ENCODE measurements at regions not wholly inside any gene's neighbourhood (a gene's known extent, or its start where the extent isn't known, plus 50 kb on each side); places are given as distances from the start of the nearest gene placed in this dataset.

DNA sequence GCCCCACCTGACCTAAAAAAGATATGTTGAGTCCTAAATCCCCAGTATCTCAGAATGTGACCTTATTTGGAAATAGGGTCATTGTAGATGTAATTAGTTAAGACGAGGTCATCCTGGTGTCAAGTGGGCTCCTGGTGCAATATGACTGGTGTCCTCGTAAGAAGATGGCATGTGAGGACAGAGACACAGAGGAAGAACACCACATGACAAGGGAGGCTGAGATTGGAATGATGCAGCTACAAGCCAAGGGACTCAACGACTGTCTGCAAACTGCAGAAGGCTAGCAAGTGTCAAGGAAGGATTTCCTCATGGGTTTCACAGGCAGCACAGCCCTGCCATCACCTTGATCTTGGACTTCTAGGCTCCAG, 100.4 kb upstream of the DAP start:
- Mint-ChIP-seq H3K9me3 (peaks cover 12% of the 10 kb centered on the region), H3K4me1 (peaks cover 50% of the 10 kb centered on the region), H3K36me3 (ENCODE audit: low read depth) (no peaks in the 10 kb centered on the region), H3K4me3 (no peak overlapping the region), H3K27me3 (ENCODE audit: low read depth, poor library complexity) (peaks cover 26% of the 10 kb centered on the region), H3K27ac (no peak overlapping the region)
- DNase-seq, result no peak
- TF ChIP-seq, protein P1, sequence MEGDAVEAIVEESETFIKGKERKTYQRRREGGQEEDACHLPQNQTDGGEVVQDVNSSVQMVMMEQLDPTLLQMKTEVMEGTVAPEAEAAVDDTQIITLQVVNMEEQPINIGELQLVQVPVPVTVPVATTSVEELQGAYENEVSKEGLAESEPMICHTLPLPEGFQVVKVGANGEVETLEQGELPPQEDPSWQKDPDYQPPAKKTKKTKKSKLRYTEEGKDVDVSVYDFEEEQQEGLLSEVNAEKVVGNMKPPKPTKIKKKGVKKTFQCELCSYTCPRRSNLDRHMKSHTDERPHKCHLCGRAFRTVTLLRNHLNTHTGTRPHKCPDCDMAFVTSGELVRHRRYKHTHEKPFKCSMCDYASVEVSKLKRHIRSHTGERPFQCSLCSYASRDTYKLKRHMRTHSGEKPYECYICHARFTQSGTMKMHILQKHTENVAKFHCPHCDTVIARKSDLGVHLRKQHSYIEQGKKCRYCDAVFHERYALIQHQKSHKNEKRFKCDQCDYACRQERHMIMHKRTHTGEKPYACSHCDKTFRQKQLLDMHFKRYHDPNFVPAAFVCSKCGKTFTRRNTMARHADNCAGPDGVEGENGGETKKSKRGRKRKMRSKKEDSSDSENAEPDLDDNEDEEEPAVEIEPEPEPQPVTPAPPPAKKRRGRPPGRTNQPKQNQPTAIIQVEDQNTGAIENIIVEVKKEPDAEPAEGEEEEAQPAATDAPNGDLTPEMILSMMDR (IDR thresholded peaks at IDR 0.05), result no peak

GRCh38 chr5:10860645-10861422, 99.8 kb upstream of the DAP start:
- Mint-ChIP-seq H3K36me3 (ENCODE audit: low read depth) (no peaks in the 10 kb centered on the region), H3K9me3 (peaks cover 12% of the 10 kb centered on the region), H3K4me1 (peaks cover 55% of the 10 kb centered on the region), H3K27me3 (ENCODE audit: low read depth, poor library complexity) (peaks cover 28% of the 10 kb centered on the region), H3K27ac (no peak overlapping the region), H3K4me3 (no peak overlapping the region)
- no peak for DNase-seq
- TF ChIP-seq, protein P1 (IDR thresholded peaks at IDR 0.05), result no peak

DNA sequence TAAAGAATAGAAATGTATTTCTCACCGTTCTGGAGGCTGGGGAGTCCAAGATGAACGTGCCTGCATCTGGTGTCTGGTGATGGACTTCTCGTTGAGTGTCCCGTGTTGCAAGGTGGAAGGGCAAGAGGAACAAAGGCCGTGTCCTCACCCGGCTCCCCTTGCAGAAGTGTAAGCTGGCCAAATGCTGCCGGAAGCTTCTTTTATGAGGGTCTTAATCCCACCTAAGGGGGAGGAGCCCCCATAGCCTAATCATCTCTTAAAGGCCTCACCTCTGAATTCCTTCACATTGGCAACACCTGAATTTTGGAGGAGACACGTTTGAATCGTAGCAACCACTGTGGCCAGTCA, 99.1 kb upstream of the DAP start:
- H3K36me3 Mint-ChIP-seq (ENCODE audit: low read depth), result no peaks in the 10 kb centered on the region
- H3K27me3 Mint-ChIP-seq (ENCODE audit: low read depth, poor library complexity), result peaks cover 29% of the 10 kb centered on the region
- H3K4me1 Mint-ChIP-seq, result peaks cover 62% of the 10 kb centered on the region
- DNase-seq, result no peak
- TF ChIP-seq, protein P1 (IDR thresholded peaks at IDR 0.05), result no peak
- no peak overlapping the region for H3K27ac Mint-ChIP-seq
- peak overlapping the region; percentile 34 for H3K4me3 Mint-ChIP-seq
- H3K9me3 Mint-ChIP-seq, result peaks cover 12% of the 10 kb centered on the region

DNA sequence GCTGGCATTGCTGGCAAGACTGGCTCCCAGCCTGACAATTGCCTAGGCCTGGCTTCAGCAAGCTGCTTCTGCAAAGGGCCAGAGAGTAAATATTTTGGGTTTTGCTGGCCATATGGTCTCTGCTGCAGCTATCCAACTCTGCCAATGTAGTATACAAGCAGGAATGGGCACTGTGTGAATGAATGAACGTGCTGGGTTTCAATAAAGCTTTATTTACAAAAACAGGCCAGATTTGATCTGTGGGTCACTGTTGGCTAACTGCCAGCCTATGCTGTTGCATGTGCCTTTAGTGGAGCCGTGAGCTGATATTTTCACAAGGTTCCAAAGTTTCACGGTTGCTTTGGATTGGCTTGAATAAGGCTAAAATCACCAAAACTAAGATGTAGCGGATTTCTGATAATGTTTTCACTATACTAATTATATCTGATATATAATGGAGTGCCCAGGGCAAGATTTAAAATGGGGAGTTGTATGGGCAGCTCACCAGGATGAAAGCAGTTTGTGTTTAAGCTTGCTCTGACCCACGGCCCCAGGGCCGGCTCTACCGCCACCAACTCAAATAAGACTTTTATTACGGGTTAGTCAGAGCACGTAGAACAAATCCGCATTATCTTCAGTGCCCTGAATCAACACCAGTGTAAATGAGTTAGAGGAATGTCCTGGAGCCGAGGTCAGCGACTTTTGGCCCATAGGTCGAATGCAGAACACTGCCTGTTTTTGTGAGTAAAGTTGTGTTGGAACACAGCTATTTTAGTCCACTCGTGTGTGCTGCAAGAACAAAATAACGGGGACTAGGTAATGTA, 98.6 kb upstream of the DAP start:
- Mint-ChIP-seq H3K27ac (no peak overlapping the region), H3K27me3 (ENCODE audit: low read depth, poor library complexity) (peaks cover 29% of the 10 kb centered on the region), H3K4me1 (peaks cover 68% of the 10 kb centered on the region), H3K36me3 (ENCODE audit: low read depth) (no peaks in the 10 kb centered on the region), H3K4me3 (peak overlapping the region; percentile 34), H3K9me3 (peaks cover 12% of the 10 kb centered on the region)
- TF ChIP-seq, protein P1 (IDR thresholded peaks at IDR 0.05), result no peak
- DNase-seq, result peak; percentile 34

GRCh38 chr5:10858945-10859344, 97.9 kb upstream of the DAP start:
- no peak overlapping the region for H3K27ac Mint-ChIP-seq
- peaks cover 11% of the 10 kb centered on the region for H3K9me3 Mint-ChIP-seq
- peaks cover 29% of the 10 kb centered on the region for H3K27me3 Mint-ChIP-seq (ENCODE audit: low read depth, poor library complexity)
- no peaks in the 10 kb centered on the region for H3K36me3 Mint-ChIP-seq (ENCODE audit: low read depth)
- peaks cover 74% of the 10 kb centered on the region for H3K4me1 Mint-ChIP-seq
- no peak overlapping the region for H3K4me3 Mint-ChIP-seq
- TF ChIP-seq, protein P1 (IDR thresholded peaks at IDR 0.05), result no peak
- no peak for DNase-seq
